Fibroblast of skin of scalp (primary cell): ENCODE measurements at regions not wholly inside any gene's neighbourhood (a gene's known extent, or its start where the extent isn't known, plus 50 kb on each side); places are given as distances from the start of the nearest gene placed in this dataset.
"Not testable (repeated sequence)": the region's sequence is repeated elsewhere in the genome, so short reads cannot be mapped to it uniquely, and the experiment has no call there.

Experiments used
- DNase-seq: peaks from one replicate; pipeline ENCODE4 v3.0.0-alpha.2; 2013

DNA sequence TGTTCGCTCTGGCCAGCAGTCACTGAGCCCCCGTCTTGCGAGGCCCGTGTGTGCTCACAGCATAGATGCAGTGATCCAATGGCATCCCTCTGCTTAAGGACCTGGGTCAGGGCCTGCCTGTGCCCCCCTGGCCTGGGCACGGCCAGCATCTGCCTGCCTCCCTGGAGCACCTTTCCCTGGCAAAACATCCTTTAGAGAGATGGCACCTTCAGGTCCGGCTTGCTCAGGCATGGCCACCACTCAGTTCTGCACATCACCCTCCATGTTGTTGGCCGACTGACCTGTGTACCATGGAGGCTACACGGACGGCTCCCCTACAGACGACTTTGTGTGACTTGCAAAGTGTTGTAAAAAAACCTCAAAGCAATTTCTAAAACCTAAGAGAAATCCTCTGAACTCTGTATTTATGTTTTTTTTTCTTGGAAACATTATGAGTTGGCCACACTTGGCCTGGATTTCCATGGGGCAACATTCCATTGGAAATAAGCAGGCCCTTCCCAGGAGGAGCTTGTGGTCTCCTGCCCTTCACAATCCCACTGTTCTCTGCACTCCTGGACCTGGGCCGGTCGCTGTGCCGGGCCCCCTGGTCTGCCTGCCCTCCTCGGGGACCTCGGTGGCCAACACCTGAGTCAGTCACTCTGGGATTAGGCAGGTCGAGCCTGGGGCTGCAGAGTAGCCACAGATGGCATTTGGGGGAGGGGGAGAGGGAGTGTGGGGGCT lies 592.4 kb downstream of the TBC1D22A start:
- DNase-seq: no peak

DNA sequence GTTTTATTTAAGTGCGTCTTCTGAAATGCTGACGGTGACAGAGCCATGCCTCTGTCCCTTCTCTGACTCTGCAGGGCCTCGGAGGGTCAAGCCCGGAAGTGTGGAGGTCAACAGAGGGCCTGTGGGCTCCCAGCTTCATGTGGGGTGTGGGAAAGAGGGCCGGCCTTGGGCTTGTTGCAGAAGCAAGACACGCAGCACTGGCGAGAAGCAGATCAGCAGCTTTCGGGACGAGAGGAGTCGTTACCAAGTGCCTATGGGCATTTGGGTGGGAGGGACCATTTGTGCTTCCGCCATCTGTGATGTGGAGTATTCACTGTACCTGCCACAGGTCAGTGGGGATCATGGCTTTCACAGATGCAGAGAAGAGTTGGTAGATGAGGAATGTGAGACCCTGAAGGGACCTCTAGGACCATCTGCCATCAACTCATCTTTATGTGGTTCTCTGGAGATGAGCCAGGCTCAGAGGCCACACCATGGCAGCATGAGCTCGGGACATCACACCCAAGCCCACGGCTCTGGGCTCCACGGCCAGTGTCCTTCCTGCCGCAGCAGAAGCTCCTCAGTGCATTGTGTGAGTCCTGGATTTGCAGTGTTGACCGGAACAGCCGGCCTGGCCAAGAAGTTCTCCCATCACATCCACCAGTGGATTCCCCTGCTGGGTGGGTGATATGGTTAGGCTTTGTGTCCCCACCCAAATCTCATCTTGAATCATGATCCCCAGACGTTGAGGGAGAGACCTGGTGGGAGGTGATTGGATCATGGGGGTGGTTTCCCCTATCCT lies 590.7 kb downstream of the TBC1D22A start:
- no peak for DNase-seq

DNA sequence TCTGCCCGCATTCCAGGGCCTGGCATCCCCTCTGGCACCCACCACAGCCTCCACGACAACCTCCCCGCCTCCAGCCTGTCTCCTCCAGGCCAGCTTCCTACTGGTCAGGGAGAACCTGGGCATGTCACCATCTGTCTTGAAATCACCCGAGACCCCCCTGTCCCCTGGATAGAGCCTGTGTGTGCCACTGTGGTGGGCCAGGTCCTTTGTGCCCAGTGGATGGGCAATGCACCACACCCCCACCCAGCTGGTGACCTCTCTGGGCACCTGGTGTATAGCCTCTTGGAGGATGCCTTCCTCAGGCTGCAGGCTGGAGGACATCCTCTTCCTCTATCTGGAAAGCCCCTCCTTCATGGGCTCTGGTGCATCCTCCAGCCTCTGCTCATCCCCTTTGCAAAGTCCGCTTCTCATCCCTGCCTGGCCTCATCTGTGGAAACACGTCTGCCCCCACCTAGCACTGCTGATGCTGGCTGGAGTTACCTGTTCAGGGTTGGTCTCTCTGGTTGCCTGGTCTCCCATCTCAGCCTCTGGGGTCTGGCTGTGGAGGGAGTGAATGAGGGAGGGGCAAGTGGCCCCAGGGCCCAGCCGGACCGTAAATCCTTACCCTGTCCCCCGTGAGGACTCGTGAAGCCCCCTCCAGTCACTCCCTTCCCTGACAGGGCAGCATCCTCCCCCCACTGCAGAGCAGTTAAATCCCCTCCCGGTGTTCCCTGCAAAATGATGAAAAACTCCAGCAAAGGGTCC lies 589.6 kb downstream of the TBC1D22A start:
- no peak for DNase-seq

DNA sequence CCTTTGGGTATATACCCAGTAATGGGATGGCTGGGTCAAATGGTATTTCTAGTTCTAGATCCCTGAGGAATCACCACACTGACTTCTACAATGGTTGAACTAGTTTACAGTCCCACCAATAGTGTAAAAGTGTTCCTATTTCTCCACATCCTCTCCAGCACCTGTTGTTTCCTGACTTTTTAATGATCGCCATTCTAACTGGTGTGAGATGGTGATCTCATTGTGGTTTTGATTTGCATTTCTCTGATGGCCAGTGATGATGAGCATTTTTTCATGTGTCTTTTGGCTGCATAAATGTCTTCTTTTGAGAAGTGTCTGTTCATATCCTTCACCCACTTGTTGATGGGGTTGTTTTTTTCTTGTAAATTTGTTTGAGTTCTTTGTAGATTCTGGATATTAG lies 583.8 kb downstream of the TBC1D22A start:
- not testable (repeated sequence) for DNase-seq

DNA sequence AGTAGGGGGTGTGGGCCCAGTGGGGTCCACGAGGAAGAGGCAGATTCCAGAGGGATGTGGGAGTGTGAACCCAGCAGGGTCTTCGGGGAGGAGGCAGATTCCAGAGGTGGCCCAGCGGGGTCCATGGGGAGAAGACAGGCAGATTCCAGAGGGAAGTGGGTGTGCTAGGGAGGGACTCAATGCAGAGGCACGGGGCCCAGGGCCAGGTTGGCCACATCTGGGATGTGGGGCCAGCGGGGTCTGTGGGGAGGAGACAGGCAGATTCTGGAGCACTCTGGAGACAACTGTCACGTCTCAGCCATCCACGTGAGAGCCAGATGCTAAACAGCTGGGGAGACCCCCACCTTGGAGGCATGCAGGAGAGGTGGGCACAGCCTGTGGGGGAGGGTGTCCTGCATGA lies 582.6 kb downstream of the TBC1D22A start:
- DNase-seq: no peak

DNA sequence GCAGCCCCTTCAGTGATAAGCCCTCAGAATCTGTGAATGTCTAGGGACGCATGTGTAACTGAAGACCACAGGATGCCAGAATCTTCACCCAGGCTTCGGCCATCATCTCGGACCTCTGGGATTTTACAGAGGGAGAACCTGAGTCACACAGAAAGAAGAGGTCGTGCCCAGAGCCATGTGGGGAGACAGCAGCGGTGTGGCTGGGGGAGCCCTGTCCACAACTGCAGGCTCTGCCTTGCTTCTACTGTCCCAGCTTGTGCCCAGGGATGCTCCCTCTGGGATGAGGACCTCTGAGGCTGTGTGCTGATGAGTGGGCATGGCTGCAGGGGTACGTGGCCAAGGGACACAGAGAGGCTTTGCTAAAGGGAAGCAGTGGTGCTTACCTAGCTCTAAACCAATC lies 582.0 kb downstream of the TBC1D22A start:
- no peak for DNase-seq

GRCh38 chr22:47343611-47344010 lies 581.2 kb downstream of the TBC1D22A start:
- DNase-seq: no peak

GRCh38 chr22:47342446-47342845 lies 580.0 kb downstream of the TBC1D22A start:
- DNase-seq: no peak

DNA sequence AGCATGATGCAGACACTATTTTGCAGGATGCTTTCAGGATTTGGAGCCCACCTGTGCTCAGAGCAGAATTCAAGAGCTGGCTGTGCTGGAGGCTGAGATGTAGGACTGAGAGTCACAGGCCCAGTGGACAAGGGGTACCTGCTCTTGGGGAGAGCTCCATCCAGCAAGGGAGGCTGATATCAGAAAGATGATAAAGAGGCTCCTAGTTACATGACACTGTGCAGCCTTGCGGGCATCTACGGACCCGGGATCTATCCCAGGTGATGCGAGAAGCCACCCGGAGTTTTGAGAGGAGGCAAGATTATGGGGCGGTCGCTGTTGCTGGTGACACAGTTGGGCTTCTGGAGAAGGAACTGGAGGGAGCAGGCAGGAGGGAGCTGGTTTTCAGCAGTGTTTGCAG lies 579.0 kb downstream of the TBC1D22A start:
- DNase-seq: no peak

- DNase-seq: no peak
Observed at GRCh38 chr22:47340851-47341436, 578.5 kb downstream of the TBC1D22A start.

GRCh38 chr22:47337161-47337621 lies 574.7 kb downstream of the TBC1D22A start:
- DNase-seq: peak; percentile 70

GRCh38 chr22:47335958-47336357 lies 573.5 kb downstream of the TBC1D22A start:
- DNase-seq: no peak

DNA sequence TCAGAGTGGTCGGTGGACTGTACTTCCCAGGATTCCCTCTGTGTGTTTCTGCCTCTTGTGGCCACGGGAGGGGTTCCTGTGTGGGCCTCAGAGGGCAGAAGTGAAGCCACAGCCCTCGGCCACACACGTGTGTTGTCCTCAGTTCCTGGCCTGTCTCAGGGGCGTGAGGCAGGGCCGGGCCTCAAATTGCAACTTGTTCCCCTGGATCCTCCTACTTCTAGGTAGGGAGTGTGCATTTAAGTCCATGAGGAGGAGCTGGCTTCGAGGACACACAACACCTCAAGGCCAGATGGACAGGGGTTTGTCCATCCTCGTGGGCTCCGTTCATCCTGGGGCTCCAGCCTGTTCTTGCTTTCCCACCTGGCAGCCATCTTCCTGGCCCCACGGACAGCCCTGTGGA lies 573.0 kb downstream of the TBC1D22A start:
- no peak for DNase-seq

- DNase-seq: no peak
Observed at GRCh38 chr22:47334601-47335000, 572.2 kb downstream of the TBC1D22A start.

- DNase-seq: peak; percentile 51
Observed at GRCh38 chr22:47333625-47334024, 571.2 kb downstream of the TBC1D22A start.

- no peak for DNase-seq
Observed at GRCh38 chr22:47332246-47332980, 570.0 kb downstream of the TBC1D22A start.

DNA sequence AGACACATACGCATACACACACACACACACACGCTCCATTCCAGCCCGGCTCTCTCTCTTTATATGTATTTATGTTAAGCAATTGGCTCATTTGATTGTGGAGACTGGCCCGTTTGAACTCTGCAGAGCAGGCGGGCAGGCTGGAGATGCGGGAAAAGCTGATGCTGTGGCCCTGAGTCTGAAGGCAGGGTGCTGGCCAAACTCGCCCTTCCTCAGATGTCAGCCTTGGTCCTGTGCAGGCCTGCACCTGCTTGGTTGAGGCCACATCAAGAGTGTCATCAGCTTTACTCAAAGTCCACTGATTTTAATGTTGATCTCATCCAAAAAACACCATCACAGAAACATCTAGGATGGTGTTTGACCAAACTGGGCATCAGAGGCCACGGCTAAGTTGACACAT lies 569.3 kb downstream of the TBC1D22A start:
- no peak for DNase-seq

DNA sequence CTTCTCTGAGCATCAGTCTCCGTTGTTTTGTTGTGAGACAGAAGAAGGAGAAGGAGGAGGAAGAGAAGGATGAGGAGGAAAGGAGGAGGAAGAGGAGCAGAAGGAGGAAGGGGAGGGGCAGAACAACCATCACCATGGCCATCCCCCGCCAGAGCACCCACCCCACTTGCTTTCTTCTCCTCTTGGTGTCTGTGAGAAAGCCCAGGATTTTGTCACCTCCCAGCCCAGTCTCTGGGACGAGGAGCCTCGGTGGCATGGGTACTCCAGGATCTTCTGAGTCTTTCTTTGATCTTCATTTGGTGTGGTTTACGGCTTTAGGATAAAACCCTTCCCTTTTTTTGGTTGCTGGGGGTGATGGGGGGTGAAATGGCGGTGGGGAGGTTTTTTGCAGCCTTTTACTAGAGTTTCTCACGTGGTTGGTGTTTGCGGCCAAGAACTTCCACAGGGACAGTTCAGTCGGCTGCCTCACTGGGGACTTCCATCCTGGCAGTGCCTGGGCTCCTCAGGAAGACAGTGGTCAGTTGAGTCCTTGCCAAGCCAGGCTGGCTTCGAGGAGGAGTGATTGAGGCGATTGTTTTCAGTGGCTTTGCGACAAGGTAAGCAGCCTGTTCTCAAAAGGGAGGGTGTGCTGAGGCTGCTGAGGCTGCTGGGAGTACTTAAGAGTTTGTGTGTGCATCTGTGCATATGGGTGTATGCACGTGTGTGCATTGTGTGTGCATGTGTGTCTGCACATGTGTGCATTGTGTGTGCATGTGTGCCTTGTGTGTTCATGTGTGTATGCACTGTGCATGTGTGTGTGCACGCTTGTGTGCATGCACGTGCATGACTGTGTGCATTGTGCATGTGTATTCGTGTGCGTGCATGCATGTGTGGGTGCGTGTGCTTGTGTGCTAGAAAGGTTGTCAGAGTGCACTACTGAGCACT lies 567.5 kb downstream of the TBC1D22A start:
- no peak for DNase-seq

- peak; percentile 87 for DNase-seq
Observed at GRCh38 chr22:47328550-47329243, 566.2 kb downstream of the TBC1D22A start.

GRCh38 chr22:47327241-47327640 lies 564.8 kb downstream of the TBC1D22A start:
- DNase-seq: no peak
